ENCODE measurements at regions not wholly inside any gene's neighbourhood (a gene's known extent, or its start where the extent isn't known, plus 50 kb on each side); places are given as distances from the start of the nearest gene placed in this dataset.

- TF ChIP-seq EZH2 (IDR thresholded peaks at IDR 0.05; ENCODE audit: low read length) (no peak), CTCF (optimal IDR thresholded peaks at IDR 0.05 in 1 of 3, IDR thresholded peaks at IDR 0.05 in 1 of 3, conservative IDR thresholded peaks at IDR 0.05 in 1 of 3; ENCODE audit: extremely low read depth in 1 of 3, insufficient read depth in 2 of 3, low read length in 3 of 3) (no peak)
Measured at GRCh38 chr14:104245075-104245474, 106.7 kb downstream of the KIF26A start.
